ENCODE measurements at regions not wholly inside any gene's neighbourhood (a gene's known extent, or its start where the extent isn't known, plus 50 kb on each side); places are given as distances from the start of the nearest gene placed in this dataset.

DNA sequence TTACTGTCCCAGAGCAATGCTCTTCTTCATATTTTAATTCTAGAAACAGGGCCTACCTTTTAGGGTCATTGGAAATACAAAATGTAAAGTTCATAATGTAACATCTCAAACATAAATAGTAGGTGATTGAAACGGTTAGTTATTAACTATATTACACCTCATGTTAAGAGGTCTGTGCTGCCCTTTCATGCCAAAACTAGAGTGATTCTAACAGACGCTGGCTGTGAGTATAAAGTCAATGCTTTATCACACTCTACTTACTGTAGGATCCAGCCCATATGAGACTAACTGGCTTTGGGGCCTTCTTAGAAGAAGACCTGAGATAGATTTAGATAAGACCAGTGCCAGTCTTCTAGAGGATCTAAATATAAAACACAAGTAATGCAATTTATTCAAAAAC lies 966.1 kb upstream of the SORCS1 start:
- DNase-seq = no peak

DNA sequence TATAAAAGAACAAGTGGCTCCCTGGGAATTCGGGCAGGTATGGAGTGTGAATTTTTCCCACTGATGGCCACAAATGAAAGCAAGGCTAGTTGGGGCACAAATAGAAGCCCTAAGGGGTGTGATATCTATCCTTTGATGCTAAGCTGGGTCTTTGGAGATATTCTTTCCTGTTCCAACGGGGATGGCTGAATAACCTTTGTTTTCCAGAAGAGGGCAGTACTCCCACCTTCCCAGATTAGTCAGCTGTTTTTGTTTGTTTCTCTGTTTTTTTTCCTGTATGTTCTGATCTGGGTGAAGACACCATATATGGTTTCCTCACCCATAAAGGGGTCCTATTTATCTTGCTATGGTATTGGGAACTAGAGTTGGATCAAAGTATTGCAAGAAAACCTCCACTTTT lies 947.7 kb upstream of the SORCS1 start:
- no peak for DNase-seq

DNA sequence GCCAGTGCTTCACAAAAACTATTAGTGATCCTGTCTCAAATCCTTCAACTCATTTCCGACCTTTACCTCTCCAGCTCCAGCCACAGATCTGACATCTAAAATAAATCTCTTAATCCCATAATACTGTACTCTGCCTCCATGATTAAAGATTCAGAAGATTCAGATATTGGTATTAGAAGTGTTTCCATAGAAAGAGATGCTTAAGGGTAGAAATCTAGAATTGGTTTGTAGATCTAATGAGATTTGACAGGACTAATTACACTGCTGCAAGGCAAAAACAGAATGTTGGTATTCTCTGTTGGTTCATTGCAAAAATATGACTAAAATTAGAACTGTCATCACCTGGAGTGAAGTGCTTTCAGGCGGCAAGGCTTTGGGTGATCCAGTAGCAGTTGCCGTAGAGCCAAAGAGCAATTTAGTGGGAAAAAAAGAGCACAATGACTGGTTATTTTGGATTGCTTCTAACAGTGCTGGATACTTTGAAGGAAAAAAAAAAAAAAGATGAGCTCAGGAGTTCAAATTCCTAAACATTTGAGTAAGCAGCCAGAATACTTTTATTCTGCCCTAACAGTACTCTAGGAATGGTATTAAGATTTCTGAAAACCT lies 940.1 kb upstream of the SORCS1 start:
- DNase-seq = no peak

DNA sequence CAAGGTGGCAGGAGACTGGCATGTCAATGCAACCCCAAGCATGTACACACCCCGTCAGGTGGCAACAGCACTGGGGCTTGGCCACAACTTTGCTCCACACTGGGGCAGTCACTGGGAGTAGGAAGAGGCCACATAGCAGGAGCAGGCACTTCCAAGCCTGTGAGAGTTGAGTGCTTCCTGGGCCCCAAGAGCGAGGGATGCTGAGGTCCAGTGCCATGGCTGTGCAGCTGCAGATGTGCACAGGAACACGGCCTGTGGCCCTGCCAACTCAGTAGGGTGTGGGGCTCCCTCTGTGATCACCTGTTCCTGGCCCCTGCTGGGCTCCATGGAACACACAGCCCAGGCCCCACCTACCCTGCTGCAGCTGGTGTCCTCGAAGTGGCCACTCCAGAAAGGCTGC lies 932.8 kb upstream of the SORCS1 start:
- no peak for DNase-seq

DNA sequence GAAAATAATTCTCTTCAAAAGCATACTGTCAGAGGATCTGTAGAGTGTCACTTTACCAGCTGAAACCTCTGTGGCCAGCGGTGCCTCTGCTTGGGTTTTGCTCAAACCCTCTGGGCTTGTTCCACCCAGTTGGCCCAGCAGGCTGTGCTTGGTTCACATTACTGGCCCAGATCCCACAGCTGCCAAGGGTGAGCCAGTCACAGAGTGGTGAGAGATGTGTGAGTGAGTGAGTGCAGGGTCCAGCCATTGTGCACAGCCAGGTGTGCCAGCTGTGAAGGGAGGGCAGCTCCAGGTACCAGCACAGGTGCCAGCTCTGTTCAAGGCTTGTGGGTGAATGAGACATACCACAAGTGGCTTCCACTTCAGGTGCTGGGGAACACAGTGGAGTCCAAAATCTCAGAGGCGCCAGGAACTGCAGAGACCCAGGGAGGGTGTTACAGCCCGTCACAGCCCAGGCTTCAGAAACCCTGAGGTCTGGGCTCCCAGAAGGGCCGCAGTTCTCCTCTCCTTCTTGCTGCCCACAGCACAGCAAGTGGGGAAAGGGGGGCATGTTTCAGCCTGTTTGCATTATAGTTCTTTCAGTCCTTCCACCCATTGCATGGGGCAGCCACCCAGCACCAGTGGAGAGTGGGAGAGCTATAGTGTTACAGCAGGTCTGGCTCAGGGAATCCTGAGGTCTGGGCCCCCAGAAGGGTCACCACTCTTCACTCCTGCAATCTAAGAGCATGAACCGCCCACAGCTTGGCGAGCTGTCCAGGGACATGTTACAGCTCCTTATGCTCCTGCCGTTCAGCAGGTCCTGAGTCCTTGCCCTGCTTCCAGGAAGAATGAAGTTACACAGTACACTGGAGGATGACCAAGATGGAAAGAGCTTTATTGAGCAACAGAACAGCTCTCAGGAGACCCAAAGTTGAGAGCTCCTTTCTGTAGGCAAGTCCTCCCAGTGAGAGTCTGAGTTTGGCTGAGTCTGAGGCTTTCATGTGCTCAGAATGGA lies 931.7 kb upstream of the SORCS1 start:
- no peak for DNase-seq

DNA sequence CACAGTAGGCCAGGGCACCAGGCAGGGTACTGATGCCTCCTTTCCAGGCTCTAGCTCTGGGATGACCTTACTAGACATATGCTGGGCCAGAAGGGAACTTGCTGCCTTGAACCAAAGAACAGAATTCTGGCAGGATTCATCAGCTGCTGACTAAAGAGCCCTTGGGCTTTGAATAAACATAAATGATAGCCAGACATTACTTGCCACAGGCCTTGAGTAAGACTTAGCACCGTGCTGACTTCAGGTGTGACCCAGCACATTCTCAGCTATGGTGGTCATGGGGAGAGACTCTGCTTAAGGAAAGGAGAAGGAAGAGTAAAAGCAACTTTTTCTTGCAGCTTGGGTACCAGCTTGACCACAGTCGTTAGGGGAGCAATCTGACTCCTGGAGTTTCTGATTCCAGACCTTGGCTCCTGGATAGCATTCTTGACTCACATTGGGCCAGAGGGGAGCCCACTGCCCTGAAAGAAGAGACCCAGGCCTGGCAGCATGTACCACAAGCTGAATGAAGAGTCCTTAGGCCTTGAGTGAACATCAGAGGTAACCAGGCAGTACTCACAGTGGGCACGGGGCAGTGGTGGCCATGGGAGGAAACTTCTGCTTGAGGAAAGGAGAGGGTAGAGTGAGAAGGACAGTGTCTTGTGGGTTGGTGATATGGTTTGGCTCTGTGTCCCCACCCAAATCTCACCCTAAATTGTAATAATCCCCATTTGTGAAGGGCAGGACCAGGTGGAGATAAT lies 926.1 kb upstream of the SORCS1 start:
- DNase-seq = no peak

DNA sequence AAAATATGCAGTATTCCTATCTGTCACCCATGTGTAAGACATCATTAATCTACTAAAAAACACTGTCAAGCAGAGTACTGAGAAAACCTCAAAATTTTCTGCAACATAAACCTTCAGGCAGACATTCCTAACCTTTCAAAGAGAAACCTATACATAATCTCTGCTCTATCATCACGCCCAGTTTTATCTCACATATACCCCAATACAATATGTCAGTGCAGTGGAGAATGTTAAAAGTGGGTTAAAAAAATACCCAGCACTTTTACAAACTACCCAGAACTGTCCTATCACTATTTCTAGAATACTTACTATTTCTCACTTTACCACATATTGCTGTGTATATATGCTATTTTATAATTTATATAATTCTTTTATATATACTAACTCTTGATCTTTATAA lies 922.0 kb upstream of the SORCS1 start:
- no peak for DNase-seq

DNA sequence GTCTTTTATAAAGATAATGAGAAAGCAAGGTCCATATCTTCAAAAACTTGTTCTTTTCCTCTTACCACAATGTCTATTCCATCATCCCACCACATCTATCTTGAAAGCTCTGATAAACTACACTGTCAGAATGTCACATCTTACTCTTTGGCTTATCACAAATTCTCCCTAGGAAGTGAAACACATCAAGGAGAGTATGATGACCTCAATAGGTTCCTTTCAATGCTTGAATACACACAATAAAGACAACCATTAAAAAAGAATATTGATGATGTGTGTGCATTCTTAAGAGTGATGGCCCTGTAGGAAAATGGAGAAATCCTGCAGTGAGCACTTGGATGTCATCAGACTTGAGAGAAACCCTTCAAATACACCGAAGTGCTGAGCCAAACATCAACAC lies 918.1 kb upstream of the SORCS1 start:
- DNase-seq = no peak

DNA sequence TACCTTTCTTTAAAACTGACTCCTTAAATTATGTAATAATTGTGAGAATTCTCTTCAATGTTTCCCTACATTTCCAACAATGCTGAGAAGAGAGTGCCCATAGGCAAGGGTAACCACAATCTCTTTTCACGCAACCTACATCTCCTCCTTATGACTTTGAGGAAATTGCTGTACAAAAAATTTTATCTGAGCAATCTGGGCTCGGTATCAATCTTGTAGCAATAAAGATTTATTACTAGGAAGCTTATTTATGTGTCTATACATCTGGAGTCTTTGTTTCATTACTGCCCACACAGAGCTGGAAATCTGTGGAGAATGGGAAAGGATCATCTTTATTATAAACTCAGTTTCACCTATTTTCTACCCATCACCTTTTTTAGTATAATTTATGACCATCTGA lies 913.8 kb upstream of the SORCS1 start:
- DNase-seq = no peak

DNA sequence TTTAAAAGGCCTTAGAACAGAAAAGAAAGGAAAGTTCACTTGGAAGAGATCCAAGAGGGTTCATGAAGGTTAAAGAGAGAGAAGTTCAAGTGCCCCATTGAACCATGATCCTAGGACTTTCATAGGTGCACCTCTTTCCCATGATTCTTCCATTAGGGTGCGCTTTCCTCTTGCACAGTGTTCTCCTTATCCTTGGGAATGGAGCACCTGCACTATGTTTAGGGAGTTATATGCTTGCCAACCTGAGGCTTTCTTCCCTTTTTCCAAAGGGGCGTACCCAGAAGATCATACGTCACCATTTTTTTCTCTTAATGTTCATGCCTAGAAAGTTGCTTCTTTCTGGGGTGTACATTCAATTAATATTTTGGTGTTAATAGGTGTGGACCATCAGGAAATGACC lies 908.0 kb upstream of the SORCS1 start:
- DNase-seq = no peak

DNA sequence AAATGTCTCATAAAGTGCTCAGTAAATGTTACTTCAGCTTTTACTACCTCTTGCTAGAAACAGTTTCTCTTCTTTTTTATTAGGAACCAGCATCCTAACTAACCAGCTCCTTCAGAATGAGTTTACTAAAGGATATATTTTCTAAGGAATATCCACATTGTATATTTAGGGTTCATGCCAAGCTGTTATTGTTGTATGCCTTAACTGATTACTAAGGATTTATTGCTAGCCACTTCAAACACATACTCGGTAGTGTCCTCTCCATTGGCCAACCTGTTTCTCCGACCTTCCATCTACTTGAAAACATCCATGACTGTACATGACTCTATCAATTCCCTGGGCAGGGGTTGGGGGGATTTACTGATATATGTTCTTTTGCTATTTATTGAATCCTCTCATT lies 906.3 kb upstream of the SORCS1 start:
- DNase-seq = no peak

DNA sequence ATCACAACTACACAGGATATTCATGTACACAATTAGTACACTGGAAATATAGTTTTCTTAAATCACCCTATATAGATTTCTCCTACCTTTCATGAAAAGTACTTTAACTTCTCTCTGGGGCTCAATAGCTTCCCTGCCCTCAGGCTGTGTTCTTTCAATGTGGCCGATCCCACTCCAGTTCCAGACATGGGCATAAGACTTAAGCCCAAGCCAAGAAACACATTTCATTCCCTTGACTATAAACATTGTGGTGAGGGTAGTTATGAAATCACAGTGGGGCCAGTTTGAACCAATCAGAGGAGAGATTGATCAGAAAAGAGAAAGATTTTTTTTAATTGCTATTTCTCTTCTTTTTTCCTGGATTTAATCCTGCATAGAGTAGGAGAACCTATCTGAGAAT lies 904.6 kb upstream of the SORCS1 start:
- DNase-seq = no peak

DNA sequence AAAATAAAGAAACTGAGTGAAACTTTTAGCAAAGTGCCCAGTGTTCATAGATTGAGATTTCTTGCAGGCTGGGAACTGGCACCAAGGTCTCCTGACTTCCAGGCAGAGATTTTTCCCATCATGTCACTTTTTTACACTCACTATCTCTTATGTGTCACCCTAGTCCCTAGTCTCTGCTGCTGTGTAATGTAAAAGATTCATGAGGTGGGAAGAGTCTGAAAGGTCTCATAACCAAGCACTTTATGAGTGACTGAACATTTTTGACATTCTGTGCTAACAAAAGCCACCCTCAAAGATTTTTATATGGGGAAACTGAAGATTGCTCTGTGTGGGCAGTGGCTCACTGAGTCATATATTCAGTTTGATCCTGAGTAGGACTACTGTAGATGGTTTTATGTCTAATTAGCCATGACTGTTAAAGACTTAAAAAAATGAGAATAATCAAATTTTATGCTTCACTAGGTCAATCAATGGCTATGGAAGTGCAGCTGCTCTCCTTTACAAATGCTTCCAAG lies 900.3 kb upstream of the SORCS1 start:
- no peak for DNase-seq

DNA sequence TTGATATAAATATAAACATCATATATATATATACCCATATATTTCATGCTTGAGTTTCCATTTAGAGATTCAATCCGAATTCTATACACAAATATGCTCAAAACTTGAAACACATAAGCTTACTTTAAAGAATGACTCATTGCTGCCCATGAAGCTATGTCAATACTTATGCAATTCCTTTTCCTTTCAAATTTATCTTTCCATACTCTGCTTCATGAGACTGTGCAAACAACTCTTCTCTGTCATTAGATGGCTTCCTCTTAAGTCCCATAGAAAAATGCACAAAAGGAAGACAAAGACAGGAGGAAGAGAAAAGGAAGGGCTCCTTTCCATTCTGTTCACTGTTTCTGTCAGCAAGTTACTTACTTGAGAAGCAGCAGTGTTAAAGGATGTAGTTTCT lies 895.7 kb upstream of the SORCS1 start:
- no peak for DNase-seq

DNA sequence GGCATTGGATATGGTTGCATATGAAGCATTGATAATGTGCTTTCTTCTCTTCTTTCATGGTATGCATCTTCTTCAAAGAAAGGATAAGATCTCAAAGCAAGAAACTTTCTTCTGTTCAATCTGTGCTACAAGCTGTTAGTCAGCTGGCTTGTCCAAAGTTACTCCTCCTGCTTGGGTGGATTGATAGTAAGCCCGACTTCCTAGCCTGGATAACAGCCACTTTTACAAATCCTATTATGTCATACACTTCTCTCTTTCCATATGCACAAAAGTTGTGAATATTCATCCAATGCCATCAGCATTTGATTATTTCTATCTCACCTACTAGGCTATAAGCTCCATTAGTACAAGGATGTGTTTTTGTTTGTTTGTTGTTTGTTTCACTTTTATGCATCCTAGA lies 891.0 kb upstream of the SORCS1 start:
- DNase-seq = no peak

DNA sequence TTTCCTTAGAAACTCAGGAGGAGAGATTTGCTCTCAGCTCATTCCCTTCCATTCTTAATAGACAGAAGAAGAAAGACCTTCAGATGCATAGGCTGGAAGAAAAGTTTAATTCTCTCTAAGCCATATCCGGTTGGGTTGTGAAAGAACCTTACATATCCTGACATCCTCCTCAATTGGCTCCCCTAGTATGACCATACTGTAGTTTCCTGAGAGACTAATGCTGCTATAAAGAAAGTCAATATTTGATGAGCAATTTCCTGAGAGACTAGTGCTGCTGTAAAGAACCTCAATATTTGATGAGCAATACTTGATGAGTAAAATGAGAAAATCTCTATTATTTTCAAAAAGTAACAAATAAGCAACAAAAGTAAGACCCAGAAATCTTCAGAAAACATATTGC lies 888.5 kb upstream of the SORCS1 start:
- DNase-seq = no peak

DNA sequence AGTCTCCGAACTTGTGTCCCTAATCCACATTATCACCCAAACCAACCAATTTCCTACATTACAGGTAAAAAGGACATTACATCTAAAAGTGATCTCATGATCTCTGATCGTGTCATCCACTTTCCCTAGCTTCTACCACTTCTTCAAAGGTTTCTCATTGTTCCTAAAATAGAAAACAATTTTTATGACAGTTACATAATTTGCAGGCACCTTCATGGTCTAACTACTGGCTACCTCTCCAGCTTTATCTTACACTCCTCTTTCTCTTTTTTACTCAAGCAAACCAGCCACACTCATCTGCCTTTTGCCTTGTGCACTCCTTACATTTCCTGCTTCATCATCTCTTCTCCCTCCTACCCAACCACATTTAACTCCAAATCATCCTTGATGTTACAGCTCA lies 886.7 kb upstream of the SORCS1 start:
- no peak for DNase-seq

DNA sequence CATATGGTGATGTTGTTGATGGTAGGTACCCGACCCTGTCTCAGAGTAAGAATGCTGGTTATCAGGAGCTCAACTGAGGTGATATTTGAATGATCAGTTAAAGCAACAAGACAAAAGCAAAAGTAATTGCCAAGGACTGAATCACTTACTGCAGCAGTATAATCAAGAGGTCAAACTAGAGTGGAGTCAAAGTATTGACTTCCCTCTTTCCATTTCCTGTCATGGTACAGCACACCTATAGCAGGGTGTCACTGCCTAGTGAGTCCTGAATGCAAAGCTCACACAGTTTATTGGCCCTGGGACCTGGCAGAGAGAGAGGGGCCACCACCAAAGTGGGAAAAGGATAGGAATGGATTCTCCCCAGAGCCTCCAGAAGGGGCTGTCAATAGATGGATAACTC lies 886.1 kb upstream of the SORCS1 start:
- DNase-seq = no peak

DNA sequence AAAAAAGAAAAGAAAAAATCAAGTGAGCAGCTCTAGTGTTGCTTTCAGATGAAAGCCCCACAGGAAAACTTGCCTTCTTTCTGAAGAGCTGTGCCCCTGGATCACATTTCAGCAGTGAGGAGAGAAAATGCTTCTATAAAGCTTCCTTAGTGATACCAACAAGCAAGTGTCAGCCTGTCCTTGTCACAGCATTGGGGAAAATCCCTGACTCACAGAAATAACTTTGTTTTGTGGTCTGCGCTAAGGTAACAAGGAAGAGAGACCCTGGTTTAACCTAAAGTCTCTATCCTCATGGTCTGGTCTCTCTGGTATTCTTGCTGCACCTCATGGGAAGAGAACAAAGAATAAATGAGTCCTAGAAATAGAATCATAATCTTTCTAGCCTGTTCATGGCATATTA lies 885.2 kb upstream of the SORCS1 start:
- no peak for DNase-seq

DNA sequence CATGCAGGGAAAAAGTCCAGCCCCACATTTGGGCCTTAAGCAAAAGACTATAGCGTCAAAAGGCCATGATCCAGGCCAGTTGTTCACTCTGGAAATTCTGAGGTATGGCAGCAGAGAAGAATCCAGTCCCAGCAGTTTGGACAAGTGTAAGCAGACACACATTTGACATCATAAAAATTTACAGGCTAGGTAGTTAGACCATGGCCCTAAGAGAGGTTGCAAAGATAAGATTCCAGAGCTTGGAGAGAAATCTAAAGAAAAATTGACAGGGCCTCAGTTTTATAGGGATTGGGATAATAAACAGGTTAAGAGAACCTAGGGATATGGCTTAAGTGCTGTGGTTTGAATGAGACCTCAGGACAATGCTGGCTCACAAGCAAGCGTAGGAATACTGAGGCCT lies 884.4 kb upstream of the SORCS1 start:
- no peak for DNase-seq

DNA sequence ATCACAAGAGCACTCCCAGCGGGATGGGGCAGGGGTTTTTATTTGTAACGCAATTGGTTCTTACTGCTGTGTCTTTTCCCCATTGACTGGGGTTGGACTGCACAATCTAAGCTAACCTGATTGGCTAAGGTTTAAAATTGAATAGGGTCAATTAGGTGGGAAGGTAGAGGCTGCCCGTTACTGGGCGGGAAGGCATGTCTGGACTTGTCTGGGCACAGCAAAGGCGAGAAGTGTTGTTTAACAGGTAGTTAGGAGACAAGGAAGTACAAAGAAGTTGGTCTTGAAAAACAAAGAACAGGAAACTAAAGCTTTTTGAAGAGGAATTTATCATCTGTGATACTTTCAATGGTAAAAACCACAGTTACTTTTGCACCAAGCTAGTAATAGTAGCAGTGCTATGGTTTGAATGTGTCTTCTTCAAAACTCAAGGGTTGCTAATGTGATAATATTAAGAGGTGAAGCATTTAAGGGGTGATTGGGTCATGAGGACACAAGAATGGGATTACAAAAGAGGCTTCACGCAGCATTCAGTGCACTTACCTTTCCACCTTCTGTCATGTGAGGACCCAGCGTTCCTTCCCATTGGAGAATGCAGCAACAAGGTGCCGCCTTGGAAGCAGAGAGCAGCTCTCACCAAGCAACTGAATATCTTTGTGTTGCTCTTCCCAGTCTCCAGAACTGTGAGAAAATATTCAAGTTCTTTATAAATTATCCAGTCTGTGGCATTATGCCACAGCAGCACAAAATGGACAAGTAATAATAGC lies 875.5 kb upstream of the SORCS1 start:
- no peak for DNase-seq

DNA sequence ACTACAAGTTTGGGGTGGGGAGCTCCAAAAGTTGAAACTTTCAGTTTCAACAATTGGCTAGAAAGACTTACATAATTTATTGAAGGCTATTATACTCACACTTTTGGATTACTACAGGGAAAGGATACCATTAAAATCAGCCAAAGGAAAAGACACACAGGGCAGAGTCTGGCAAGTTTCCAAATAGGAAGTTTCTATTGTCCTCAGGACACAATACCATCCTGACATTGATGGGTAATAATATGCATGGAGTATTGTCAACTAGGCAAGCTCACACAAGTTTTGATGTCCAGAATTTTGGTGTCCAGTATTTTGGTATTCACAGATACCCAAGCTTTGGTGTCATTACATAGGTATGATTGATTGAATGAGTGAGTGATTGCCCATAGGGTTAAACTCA lies 872.6 kb upstream of the SORCS1 start:
- no peak for DNase-seq

DNA sequence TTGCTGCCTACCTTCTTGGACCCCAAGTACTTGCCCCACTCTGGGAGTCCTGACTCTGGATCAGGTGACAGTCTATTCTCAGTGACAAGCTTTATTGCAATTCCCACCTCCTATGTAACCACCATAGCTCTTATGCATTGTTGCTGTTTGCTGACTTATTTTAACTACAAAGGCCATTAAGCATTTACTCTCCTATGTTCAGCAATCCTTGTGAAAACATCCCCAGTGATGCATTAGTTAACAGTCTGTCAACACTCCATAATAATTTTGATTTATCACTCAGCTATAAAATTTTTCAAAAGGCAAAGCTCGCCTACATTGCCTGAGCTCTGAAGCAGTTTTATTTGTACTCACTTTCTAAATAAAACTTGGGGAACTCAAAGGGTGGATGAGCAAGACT lies 871.8 kb upstream of the SORCS1 start:
- no peak for DNase-seq

All from NCI-H1092 treated with DMSO at 0.1 percent for 48 hours (cell line).